Trophoblast cell (in vitro differentiated cells and primary cell): ENCODE measurements at regions not wholly inside any gene's neighbourhood (a gene's known extent, or its start where the extent isn't known, plus 50 kb on each side); places are given as distances from the start of the nearest gene placed in this dataset.

ENCODE experiments used
- DNase-seq, 2 donors: peaks; one replicate each; pipeline ENCODE4 v3.0.0-alpha.2; 2016
- H2AFZ ChIP-seq: 2 replicates; pipeline ENCODE4 v1.6.1; 2013; ENCODE audit warnings: low read length, moderate library complexity, mild to moderate bottlenecking; ENCODE audit not compliant: insufficient read depth, poor library complexity
- H2AK5ac ChIP-seq: 2 replicates; pipeline ENCODE4 v1.6.1; 2013; ENCODE audit warnings: mild to moderate bottlenecking, low read length
- H2BK120ac ChIP-seq: 2 replicates; pipeline ENCODE4 v1.6.1; 2013; ENCODE audit warnings: low read length, mild to moderate bottlenecking, moderate library complexity; ENCODE audit not compliant: insufficient read depth, poor library complexity
- H2BK12ac ChIP-seq: 2 replicates; pipeline ENCODE4 v1.6.1; 2013; ENCODE audit warnings: mild to moderate bottlenecking, low read length, moderate library complexity
- H2BK5ac ChIP-seq: 2 replicates; pipeline ENCODE4 v1.6.1; 2013; ENCODE audit warnings: low read length, low read depth, moderate library complexity, mild to moderate bottlenecking; ENCODE audit not compliant: poor library complexity
- H3K14ac ChIP-seq: 2 replicates; pipeline ENCODE4 v1.6.1; 2013; ENCODE audit warnings: mild to moderate bottlenecking, low read length
- H3K18ac ChIP-seq: 2 replicates; pipeline ENCODE4 v1.6.1; 2013; ENCODE audit warnings: mild to moderate bottlenecking, low read length
- H3K23ac ChIP-seq: 2 replicates; pipeline ENCODE4 v1.6.1; 2013; ENCODE audit warnings: low read length
- H3K27ac ChIP-seq: 2 replicates; pipeline ENCODE4 v1.5.1; 2013; ENCODE audit warnings: low read depth, mild to moderate bottlenecking, inconsistent platforms, low read length, moderate library complexity
- H3K27me3 ChIP-seq: 2 replicates; pipeline ENCODE4 v1.6.1; 2013; ENCODE audit warnings: inconsistent platforms, mild to moderate bottlenecking, low read length, moderate library complexity; ENCODE audit not compliant: insufficient read depth
- H3K36me3 ChIP-seq, 2 experiments: 1 replicate in 1 of 2; 2 replicates in 1 of 2; pipeline ENCODE4 v1.6.1; 2013; ENCODE audit warnings: low read length in 2 of 2, mild to moderate bottlenecking in 2 of 2, moderate library complexity in 1 of 2; ENCODE audit not compliant: insufficient read depth in 2 of 2, control insufficient read depth in 1 of 2
- H3K4ac ChIP-seq: 2 replicates; pipeline ENCODE4 v1.6.1; 2013; ENCODE audit warnings: low read depth, mild to moderate bottlenecking, low read length, moderate library complexity
- H3K4me1 ChIP-seq, 2 experiments: 1 replicate in 1 of 2; 2 replicates in 1 of 2; pipeline ENCODE4 v1.6.1; 2013; ENCODE audit warnings: low read length in 2 of 2, mild to moderate bottlenecking in 2 of 2, moderate library complexity in 1 of 2; ENCODE audit not compliant: insufficient read depth in 2 of 2, control insufficient read depth in 1 of 2
- H3K4me2 ChIP-seq: 2 replicates; pipeline ENCODE4 v1.6.1; 2013; ENCODE audit warnings: inconsistent platforms, mild to moderate bottlenecking, low read length, moderate library complexity
- H3K4me3 ChIP-seq: 2 replicates; pipeline ENCODE4 v1.5.1; 2013; ENCODE audit warnings: mild to moderate bottlenecking, low read depth, low read length, inconsistent platforms
- H3K79me1 ChIP-seq: one replicate; pipeline ENCODE4 v1.6.1; 2013; ENCODE audit warnings: low read length
- H3K79me2 ChIP-seq: 2 replicates; pipeline ENCODE4 v1.6.1; 2013; ENCODE audit warnings: low read length, mild to moderate bottlenecking; ENCODE audit not compliant: control insufficient read depth, insufficient read depth, poor library complexity
- H3K9ac ChIP-seq: 2 replicates; pipeline ENCODE4 v1.6.1; 2013; ENCODE audit warnings: mild to moderate bottlenecking, low read length
- H3K9me3 ChIP-seq: 2 replicates; pipeline ENCODE4 v1.6.1; 2013; ENCODE audit warnings: low read depth, mild to moderate bottlenecking, control low read depth, inconsistent platforms, low read length; ENCODE audit not compliant: insufficient read depth
- H4K12ac ChIP-seq: 2 replicates; pipeline ENCODE4 v1.6.1; 2013; ENCODE audit warnings: low read depth, mild to moderate bottlenecking, low read length, moderate library complexity
- H4K8ac ChIP-seq: 2 replicates; pipeline ENCODE4 v1.6.1; 2013; ENCODE audit warnings: low read depth, mild to moderate bottlenecking, low read length, moderate library complexity
- H4K91ac ChIP-seq: one replicate; pipeline ENCODE4 v1.6.1; 2013; ENCODE audit warnings: low read depth, mild to moderate bottlenecking, low read length, moderate library complexity
- WGBS: extraction: QIAGEN DNeasy Blood & Tissue Kit; methylation state at CpG from one replicate; pipeline ENCODE4 v1.1.7; 2013; ENCODE audit warnings: missing lambda C conversion rate; ENCODE audit not compliant: insufficient read length, insufficient coverage; ENCODE audit errors: extremely low coverage; 5-methylcytosine and 5-hydroxymethylcytosine counted together

- H3K79me1 ChIP-seq, result no peaks in the 10 kb centered on the region
- H3K4ac ChIP-seq, result no peak overlapping the region
- H3K4me2 ChIP-seq, result no peak overlapping the region
- no peak overlapping the region for H3K9ac ChIP-seq
- H2AFZ ChIP-seq, result no peak overlapping the region
- H2BK5ac ChIP-seq, result no peak overlapping the region
- no peaks in the 10 kb centered on the region for H3K9me3 ChIP-seq
- H4K8ac ChIP-seq, result no peak overlapping the region
- H4K12ac ChIP-seq, result no peak overlapping the region
- H3K23ac ChIP-seq, result no peak overlapping the region
- H3K27me3 ChIP-seq, result no peaks in the 10 kb centered on the region
- H2AK5ac ChIP-seq, result no peak overlapping the region
- WGBS, result no CpG with 5 or more reads among the region's 2 CpGs
- H4K91ac ChIP-seq, result no peak overlapping the region
- no peak overlapping the region for H2BK12ac ChIP-seq
- H3K79me2 ChIP-seq, result no peaks in the 10 kb centered on the region
- no peaks in the 10 kb centered on the region for H3K36me3 ChIP-seq
- H3K4me1 ChIP-seq, result peaks cover 2 to 6% of the 10 kb centered on the region in 2 experiments
- no peak overlapping the region for H2BK120ac ChIP-seq
- H3K14ac ChIP-seq, result no peak overlapping the region
- no peak for DNase-seq
- H3K4me3 ChIP-seq, result no peak overlapping the region
- no peak overlapping the region for H3K27ac ChIP-seq
- H3K18ac ChIP-seq, result no peak overlapping the region
Measured at GRCh38 chr2:12612168-12612567, 104.6 kb upstream of the TRIB2 start.

- Histone ChIP-seq H2BK120ac (no peak overlapping the region), H3K79me1 (no peaks in the 10 kb centered on the region), H3K4me1 (peaks cover 2 to 6% of the 10 kb centered on the region in 2 experiments), H3K27me3 (no peaks in the 10 kb centered on the region), H3K27ac (no peak overlapping the region), H2AK5ac (no peak overlapping the region), H2AFZ (no peak overlapping the region), H3K9me3 (no peaks in the 10 kb centered on the region), H3K23ac (no peak overlapping the region), H3K9ac (no peak overlapping the region), H3K36me3 (no peaks in the 10 kb centered on the region), H3K4me3 (no peak overlapping the region), H4K8ac (no peak overlapping the region), H3K14ac (no peak overlapping the region), H3K4ac (no peak overlapping the region), H2BK5ac (no peak overlapping the region), H4K12ac (no peak overlapping the region), H3K18ac (no peak overlapping the region), H3K4me2 (no peak overlapping the region), H4K91ac (no peak overlapping the region), H2BK12ac (no peak overlapping the region), H3K79me2 (no peaks in the 10 kb centered on the region)
- DNase-seq, result no peak
- no CpG with 5 or more reads among the region's 2 CpGs for WGBS
Measured at GRCh38 chr2:12612671-12613070, 104.1 kb upstream of the TRIB2 start.

- Histone ChIP-seq H3K4me2 (peak overlapping the region; percentile 32), H2BK12ac (no peak overlapping the region)
- no CpG with 5 or more reads among the region's 7 CpGs for WGBS
Measured at GRCh38 chr2:12613137-12613835, 103.5 kb upstream of the TRIB2 start.

GRCh38 chr2:12615509-12615908 is 101.2 kb upstream of the TRIB2 start:
- Histone ChIP-seq H3K9me3 (no peaks in the 10 kb centered on the region), H2BK120ac (no peak overlapping the region), H3K23ac (no peak overlapping the region), H3K79me1 (no peaks in the 10 kb centered on the region), H2AFZ (no peak overlapping the region), H4K8ac (no peak overlapping the region), H3K4me3 (no peak overlapping the region), H3K79me2 (no peaks in the 10 kb centered on the region), H3K4me2 (no peak overlapping the region), H3K4ac (no peak overlapping the region), H2BK5ac (no peak overlapping the region), H3K27me3 (no peaks in the 10 kb centered on the region), H4K91ac (no peak overlapping the region), H3K9ac (no peak overlapping the region), H2AK5ac (no peak overlapping the region), H3K4me1 (peaks cover 2 to 6% of the 10 kb centered on the region in 2 experiments), H3K27ac (no peak overlapping the region), H2BK12ac (no peak overlapping the region), H3K14ac (no peak overlapping the region), H3K18ac (no peak overlapping the region), H4K12ac (no peak overlapping the region), H3K36me3 (no peaks in the 10 kb centered on the region)
- no peak for DNase-seq
- no CpG with 5 or more reads among the region's 2 CpGs for WGBS

More at GRCh38 chr2:12613137-12613835, 103.5 kb upstream of the TRIB2 start:
- no peak overlapping the region for H4K91ac ChIP-seq
- no peak overlapping the region for H3K27ac ChIP-seq
- H3K79me2 ChIP-seq, result no peaks in the 10 kb centered on the region
- H3K4me3 ChIP-seq, result no peak overlapping the region
- H3K9me3 ChIP-seq, result no peaks in the 10 kb centered on the region
- H2BK120ac ChIP-seq, result no peak overlapping the region
- no peak overlapping the region for H4K12ac ChIP-seq
- DNase-seq, result no peak
- H3K23ac ChIP-seq, result no peak overlapping the region
- no peaks in the 10 kb centered on the region for H3K27me3 ChIP-seq
- no peak overlapping the region for H3K4ac ChIP-seq
- no peak overlapping the region for H3K18ac ChIP-seq
- no peak overlapping the region for H2AFZ ChIP-seq
- H4K8ac ChIP-seq, result no peak overlapping the region
- no peaks in the 10 kb centered on the region for H3K36me3 ChIP-seq
- no peak overlapping the region for H2AK5ac ChIP-seq
- H3K79me1 ChIP-seq, result no peaks in the 10 kb centered on the region
- H3K14ac ChIP-seq, result no peak overlapping the region
- H3K4me1 ChIP-seq, result peaks cover 2 to 6% of the 10 kb centered on the region in 2 experiments
- H2BK5ac ChIP-seq, result no peak overlapping the region
- no peak overlapping the region for H3K9ac ChIP-seq
